Upper lobe of left lung (tissue), 6 donors: ENCODE measurements at regions not wholly inside any gene's neighbourhood (a gene's known extent, or its start where the extent isn't known, plus 50 kb on each side); places are given as distances from the start of the nearest gene placed in this dataset.

Experiments used
- ATAC-seq, 2 donors: fragments of 200-7000 bp; cut with Tn5 transposase; one replicate each; pipeline ENCODE4 v1.9.1; 2022; ENCODE audit warnings: mild to moderate bottlenecking in 2 of 2, moderate library complexity in 2 of 2; ENCODE audit not compliant: low FRiP score in 2 of 2
- DNase-seq, 2 donors: peaks; one replicate each; pipeline ENCODE4 v3.0.0-alpha.2; 2019 to 2020
- H3K27ac ChIP-seq, 4 donors: fragments of 200-600 bp; sonication (generic); one replicate each; pipeline ENCODE4 v1.5.1; 2016 to 2019
- H3K27me3 ChIP-seq, 4 donors: fragments of 200-600 bp; sonication (generic); one replicate each; pipeline ENCODE4 v1.5.1; 2017 to 2019
- H3K36me3 ChIP-seq, 4 donors: fragments of 200-600 bp; sonication (generic); one replicate each; pipeline ENCODE4 v1.5.1; 2016 to 2019
- H3K4me1 ChIP-seq, 4 donors: fragments of 200-600 bp; sonication (generic); one replicate each; pipeline ENCODE4 v1.5.1; 2018 to 2019
- H3K4me3 ChIP-seq, 4 donors: fragments of 200-600 bp; sonication (generic); one replicate each; pipeline ENCODE4 v1.5.1; 2017 to 2019; ENCODE audit warnings: mild to moderate bottlenecking in 2 of 4, moderate library complexity in 1 of 4
- H3K9me3 ChIP-seq, 4 donors: fragments of 200-600 bp; sonication (generic); one replicate each; pipeline ENCODE4 v1.5.1; 2018 to 2019
- CTCF ChIP-seq, 6 experiments: fragments of 450-650 bp in 4 of 6; fragments of 200-600 bp in 2 of 6; sonication (generic) in 2 of 6; IDR thresholded peaks; one replicate each; pipeline ENCODE4 v1.5.1; 2016 to 2019; ENCODE audit warnings: antibody characterized with exemption in 6 of 6
- EP300 ChIP-seq, 4 donors: sonication (generic); formaldehyde crosslinking; IDR thresholded peaks; one replicate each; pipeline ENCODE4 v1.5.1; 2017; ENCODE audit warnings: antibody characterized with exemption in 4 of 4, control low read depth in 2 of 4
- POLR2A ChIP-seq, 4 donors: fragments of 450-650 bp; IDR thresholded peaks; one replicate each; pipeline ENCODE4 v1.5.1; 2016 to 2017; ENCODE audit warnings: antibody characterized with exemption in 4 of 4, mild to moderate bottlenecking in 2 of 4
- POLR2AphosphoS5 ChIP-seq, 2 donors: sonication (generic); formaldehyde crosslinking; IDR thresholded peaks; one replicate each; pipeline ENCODE4 v1.5.1; 2017; ENCODE audit warnings: antibody characterized with exemption in 2 of 2
- WGBS, 2 donors: methylation state at CpG; one replicate each; pipeline ENCODE4 v1.1.5; 2017 to 2018; 5-methylcytosine and 5-hydroxymethylcytosine counted together
- donor health status: DM: no; HTN: no; CAD: no; lungs with moderate emphysema.
- donor health status: DM: no; HTN: yes; CAD: no; lungs with severe emphysema.

- 85 to 90% methylated on average over 3 of the region's 3 CpGs for WGBS, 2 donors
- Histone ChIP-seq H3K4me1 (no peaks in the 10 kb centered on the region), H3K27ac (no peak overlapping the region), H3K27me3 (no peaks in the 10 kb centered on the region), H3K9me3 (no peaks in the 10 kb centered on the region), H3K4me3 (no peak overlapping the region), H3K36me3 (no peaks in the 10 kb centered on the region)
- no peak for DNase-seq
- ATAC-seq: no peak
- TF ChIP-seq POLR2AphosphoS5 (IDR thresholded peaks at IDR 0.05): no peak
- no peak for TF ChIP-seq CTCF (IDR thresholded peaks at IDR 0.05)
- TF ChIP-seq POLR2A (IDR thresholded peaks at IDR 0.05): no peak
- TF ChIP-seq EP300 (IDR thresholded peaks at IDR 0.05): no peak
These were observed 109.8 kb upstream of the NR2F2 start for GRCh38 chr15:96220657-96221056.

DNA sequence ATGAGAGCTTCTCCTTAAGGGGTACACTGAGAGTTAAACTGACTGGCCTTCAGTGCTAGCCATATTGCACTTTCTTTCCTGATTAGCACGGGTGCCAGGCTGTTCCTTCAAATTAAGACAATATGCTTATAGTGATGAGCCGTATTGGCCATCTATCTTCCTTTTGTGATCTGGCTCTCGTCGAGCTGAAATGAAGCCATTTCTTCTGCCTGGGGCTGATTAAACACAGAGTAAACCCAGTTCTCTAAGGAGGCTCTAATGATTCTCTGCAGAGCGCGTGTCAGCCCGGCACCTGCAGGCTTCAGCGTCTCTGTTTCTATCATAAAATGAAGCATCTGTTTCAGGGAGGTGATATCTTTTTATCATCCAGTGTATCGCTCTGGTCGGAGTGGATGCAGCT lies 107.5 kb upstream of the NR2F2 start:
- Histone ChIP-seq H3K27me3 (no peaks in the 10 kb centered on the region), H3K4me1 (no peaks in the 10 kb centered on the region), H3K9me3 (no peaks in the 10 kb centered on the region), H3K4me3 (no peak overlapping the region), H3K36me3 (no peaks in the 10 kb centered on the region), H3K27ac (no peak overlapping the region)
- TF ChIP-seq EP300 (IDR thresholded peaks at IDR 0.05): no peak
- no peak for TF ChIP-seq POLR2AphosphoS5 (IDR thresholded peaks at IDR 0.05)
- TF ChIP-seq CTCF (IDR thresholded peaks at IDR 0.05): no peak
- TF ChIP-seq POLR2A (IDR thresholded peaks at IDR 0.05): no peak
- ATAC-seq (no peak), DNase-seq (no peak)
- 82 to 85% methylated on average over 10 of the region's 10 CpGs for WGBS, 2 donors

GRCh38 chr15:96223939-96224338 lies 106.6 kb upstream of the NR2F2 start:
- WGBS, 2 donors: 88 to 100% methylated on average over 2 of the region's 2 CpGs
- no peak for DNase-seq
- TF ChIP-seq EP300 (IDR thresholded peaks at IDR 0.05) (no peak), CTCF (IDR thresholded peaks at IDR 0.05) (no peak), POLR2AphosphoS5 (IDR thresholded peaks at IDR 0.05) (no peak), POLR2A (IDR thresholded peaks at IDR 0.05) (no peak)

GRCh38 chr15:96225642-96226259 lies 104.7 kb upstream of the NR2F2 start:
- WGBS, 2 donors: 54 to 58% methylated on average over 5 of the region's 5 CpGs
- DNase-seq: no peak
- H3K9me3 ChIP-seq: no peaks in the 10 kb centered on the region
- ATAC-seq: no peak
- no peak overlapping the region for H3K27ac ChIP-seq
- TF ChIP-seq CTCF (IDR thresholded peaks at IDR 0.05): no peak
- no peak for TF ChIP-seq POLR2A (IDR thresholded peaks at IDR 0.05)
- TF ChIP-seq POLR2AphosphoS5 (IDR thresholded peaks at IDR 0.05): no peak
- TF ChIP-seq EP300 (IDR thresholded peaks at IDR 0.05): no peak
- H3K4me3 ChIP-seq: no peak overlapping the region
- no peaks in the 10 kb centered on the region for H3K36me3 ChIP-seq
- no peaks in the 10 kb centered on the region for H3K4me1 ChIP-seq
- no peaks in the 10 kb centered on the region for H3K27me3 ChIP-seq

More at GRCh38 chr15:96223939-96224338, 106.6 kb upstream of the NR2F2 start:
- H3K36me3 ChIP-seq: no peaks in the 10 kb centered on the region
- ATAC-seq: no peak
- H3K4me1 ChIP-seq: no peaks in the 10 kb centered on the region
- H3K4me3 ChIP-seq: no peak overlapping the region
- no peaks in the 10 kb centered on the region for H3K27me3 ChIP-seq
- no peaks in the 10 kb centered on the region for H3K9me3 ChIP-seq
- H3K27ac ChIP-seq: no peak overlapping the region

DNA sequence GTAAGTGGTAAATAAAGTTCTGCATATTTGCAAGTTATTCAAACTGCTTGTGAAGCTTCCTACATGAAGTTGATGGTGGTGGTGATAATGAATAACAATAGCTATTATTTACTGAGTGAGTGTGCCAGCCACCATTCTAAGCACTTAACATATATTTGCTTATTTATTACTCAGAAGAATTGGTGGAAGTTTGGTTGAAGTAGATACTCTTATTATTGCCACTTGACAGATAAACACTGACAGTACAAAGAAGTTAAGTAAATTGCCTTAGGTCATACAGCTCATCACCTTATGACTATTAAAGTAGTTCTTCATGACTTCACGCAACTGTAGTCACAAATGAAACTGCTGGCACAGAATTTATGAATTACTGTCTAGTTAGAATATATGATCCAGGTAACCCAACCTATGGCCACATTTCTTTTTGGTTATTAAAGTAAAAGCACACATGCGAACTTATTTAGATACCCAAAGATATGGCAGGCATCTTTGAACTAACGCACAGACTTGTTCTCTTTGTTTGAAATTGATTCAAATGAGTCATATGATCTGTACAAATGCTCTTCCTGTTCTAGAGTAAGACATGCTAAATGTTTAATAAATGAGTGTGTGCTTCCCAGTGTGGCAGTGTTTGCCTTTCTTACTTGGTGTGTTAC lies 99.8 kb upstream of the NR2F2 start:
- H3K27ac ChIP-seq: no peak overlapping the region
- no peak overlapping the region for H3K4me3 ChIP-seq
- ATAC-seq (no peak), DNase-seq (no peak)
- H3K27me3 ChIP-seq: no peaks in the 10 kb centered on the region
- 59 to 80% methylated on average over 3 of the region's 3 CpGs for WGBS, 2 donors
- H3K36me3 ChIP-seq: no peaks in the 10 kb centered on the region
- TF ChIP-seq CTCF (IDR thresholded peaks at IDR 0.05) (no peak), POLR2A (IDR thresholded peaks at IDR 0.05) (no peak), POLR2AphosphoS5 (IDR thresholded peaks at IDR 0.05) (no peak), EP300 (IDR thresholded peaks at IDR 0.05) (no peak)
- H3K9me3 ChIP-seq: no peaks in the 10 kb centered on the region
- H3K4me1 ChIP-seq: no peaks in the 10 kb centered on the region
